A549 (cell line): ENCODE measurements at regions not wholly inside any gene's neighbourhood (a gene's known extent, or its start where the extent isn't known, plus 50 kb on each side); places are given as distances from the start of the nearest gene placed in this dataset.

Experiments used
- ATAC-seq, 2 experiments: fragments of 200-7000 bp in 1 of 2; fragments of >200 bp in 1 of 2; cut with Nextera tagmentation in 1 of 2; cut with Tn5 transposase in 1 of 2; 3 replicates each; pipeline versions ENCODE4 v1.8.0 to v1.9.1; 2018 to 2020; ENCODE audit warnings: mild to moderate bottlenecking in 1 of 2, moderate library complexity in 1 of 2
- CTCF ChIA-PET: fragments of 300-600 bp; sonication (Branson Sonifier 250); formaldehyde crosslinking; extraction: SDS; loops from one replicate; lab custom pipeline; 2021; ENCODE audit warnings: antibody characterized with exemption, inconsistent platforms; lab: Yijun Ruan, JAX
- POLR2A ChIA-PET: fragments of 350-600 bp; formaldehyde crosslinking; extraction: SDS; loops from one replicate; lab custom pipeline; 2021; ENCODE audit warnings: antibody characterized with exemption, inconsistent platforms; lab: Yijun Ruan, JAX
- DNase-seq, 2 experiments: peaks; one replicate each; pipeline versions ENCODE4 v3.0.0 to v3.0.0-alpha.2; 2011 to 2016; ENCODE audit warnings: low read depth in 1 of 2, low spot score in 1 of 2
- FAIRE-seq: peaks from 2 replicates; lab custom pipeline; 2011; peaks lifted over from hg19 to GRCh38; lab: Jason Lieb, UNC
- H3K27ac ChIP-seq, 2 experiments: fragments of >200 bp; sonication (Bioruptor Twin); formaldehyde crosslinking; 3 replicates each; pipeline ENCODE4 v1.5.1; 2016 to 2017
- H3K4me1 ChIP-seq: fragments of >200 bp; sonication (Bioruptor Twin); formaldehyde crosslinking; 3 replicates; pipeline ENCODE4 v1.6.1; 2016
- H3K4me2 ChIP-seq: fragments of >200 bp; sonication (Bioruptor Twin); formaldehyde crosslinking; 3 replicates; pipeline ENCODE4 v1.6.1; 2016
- H3K4me3 ChIP-seq: fragments of >200 bp; sonication (Bioruptor Twin); formaldehyde crosslinking; 3 replicates; pipeline ENCODE4 v1.5.1; 2016
- H3K9me3 ChIP-seq: fragments of >200 bp; sonication (Bioruptor Twin); formaldehyde crosslinking; 3 replicates; pipeline ENCODE4 v1.6.1; 2016
- BHLHE40 ChIP-seq: IDR thresholded peaks from 2 replicates; pipeline ENCODE4 v1.6.1; 2012; ENCODE audit warnings: low read depth, low read length, inconsistent platforms
- CBX2 ChIP-seq: fragments of 200-600 bp; sonication (generic); IDR thresholded peaks from 2 replicates; pipeline ENCODE4 v1.6.1; 2016; ENCODE audit warnings: low read depth, mild to moderate bottlenecking, borderline replicate concordance
- CHD4 ChIP-seq: fragments of 200-600 bp; sonication (generic); IDR thresholded peaks from 2 replicates; pipeline ENCODE4 v1.6.1; 2016; ENCODE audit warnings: antibody characterized with exemption, mild to moderate bottlenecking, borderline replicate concordance
- ESRRA ChIP-seq: fragments of 150-350 bp; IDR thresholded peaks from 2 replicates; pipeline ENCODE4 v1.6.1; 2014; ENCODE audit warnings: mild to moderate bottlenecking, low read length, borderline replicate concordance
- FOSB ChIP-seq: fragments of 250-450 bp; sonication (Bioruptor Pico); IDR thresholded peaks from 2 replicates; pipeline ENCODE4 v1.5.0; 2020; ENCODE audit warnings: mild to moderate bottlenecking, moderate library complexity
- FOSL2 ChIP-seq, 2 experiments: fragments of 450-650 bp in 1 of 2; fragments of >200 bp in 1 of 2; sonication (Bioruptor Twin) in 1 of 2; formaldehyde crosslinking; IDR thresholded peaks; 2 replicates each; pipeline versions ENCODE4 v1.5.0 to v1.6.1; 2016 to 2020; ENCODE audit warnings: mild to moderate bottlenecking in 1 of 2, moderate library complexity in 1 of 2
- HOXA7 ChIP-seq: fragments of 250-450 bp; sonication (Bioruptor Pico); IDR thresholded peaks from 2 replicates; pipeline ENCODE4 v1.5.0; 2020; ENCODE audit warnings: mild to moderate bottlenecking, moderate library complexity
- JUN ChIP-seq, 2 experiments: fragments of >200 bp; sonication (Bioruptor Twin); formaldehyde crosslinking; IDR thresholded peaks; 2 replicates in 1 of 2; 3 replicates in 1 of 2; pipeline ENCODE4 v1.6.1; 2016 to 2017
- JUNB ChIP-seq: fragments of >200 bp; sonication (Bioruptor Twin); formaldehyde crosslinking; IDR thresholded peaks from 2 replicates; pipeline ENCODE4 v1.6.1; 2016
- KDM1A ChIP-seq: fragments of 200-600 bp; sonication (generic); IDR thresholded peaks from 2 replicates; pipeline ENCODE4 v1.6.1; 2016; ENCODE audit warnings: low read depth, mild to moderate bottlenecking
- KDM5A ChIP-seq: fragments of 200-600 bp; sonication (generic); IDR thresholded peaks from 2 replicates; pipeline ENCODE4 v1.6.1; 2016; ENCODE audit warnings: antibody characterized with exemption, mild to moderate bottlenecking
- MAFK ChIP-seq: fragments of 450-650 bp; IDR thresholded peaks from 2 replicates; pipeline ENCODE4 v1.6.1; 2014; ENCODE audit not compliant: partially characterized antibody
- NFE2L2 ChIP-seq: fragments of 150-350 bp; conservative IDR thresholded peaks from 2 replicates; pipeline ENCODE4 v1.6.1; 2014; ENCODE audit warnings: low read length
- NPAS2 ChIP-seq: fragments of 250-450 bp; sonication (Bioruptor Pico); IDR thresholded peaks from 2 replicates; pipeline ENCODE4 v1.8.0; 2022; ENCODE audit warnings: mild to moderate bottlenecking, moderate library complexity, borderline replicate concordance
- POLR2A ChIP-seq: IDR thresholded peaks from 2 replicates; pipeline ENCODE4 v1.6.1; 2012; ENCODE audit warnings: mild to moderate bottlenecking, low read length
- POLR2AphosphoS2 ChIP-seq: conservative IDR thresholded peaks from 2 replicates; pipeline ENCODE4 v1.6.1; 2012; ENCODE audit warnings: low read length, improper control_type of control experiment, inconsistent platforms
- RAD21 ChIP-seq, 2 experiments: fragments of >200 bp in 1 of 2; sonication (Bioruptor Twin) in 1 of 2; formaldehyde crosslinking in 1 of 2; IDR thresholded peaks in 1 of 2; conservative IDR thresholded peaks in 1 of 2; 2 replicates in 1 of 2; 3 replicates in 1 of 2; pipeline ENCODE4 v1.6.1; 2012 to 2018; ENCODE audit warnings: inconsistent platforms in 1 of 2
- RARB ChIP-seq: fragments of 250-450 bp; sonication (Bioruptor Pico); IDR thresholded peaks from 2 replicates; pipeline ENCODE4 v1.8.0; 2021; ENCODE audit warnings: mild to moderate bottlenecking, moderate library complexity
- RCOR1 ChIP-seq: fragments of 150-350 bp; IDR thresholded peaks from 2 replicates; pipeline ENCODE4 v1.6.1; 2014; ENCODE audit warnings: antibody characterized with exemption, low read length, low read depth
- RNF2 ChIP-seq: fragments of 200-600 bp; sonication (generic); IDR thresholded peaks from 2 replicates; pipeline ENCODE4 v1.6.1; 2016; ENCODE audit warnings: low read depth, mild to moderate bottlenecking, antibody characterized with exemption, moderate library complexity, borderline replicate concordance
- SMC3 ChIP-seq: fragments of >200 bp; sonication (Bioruptor Twin); formaldehyde crosslinking; IDR thresholded peaks from 3 replicates; pipeline ENCODE4 v1.6.1; 2018; ENCODE audit warnings: inconsistent platforms
- ZC3H11A ChIP-seq: fragments of 450-650 bp; IDR thresholded peaks from 2 replicates; pipeline ENCODE4 v1.6.1; 2014; ENCODE audit warnings: antibody characterized with exemption, mild to moderate bottlenecking
- WGBS: methylation state at CpG from one replicate; pipeline ENCODE4 v1.1.6; 2017; ENCODE audit errors: missing lambda C conversion rate; 5-methylcytosine and 5-hydroxymethylcytosine counted together
- TF ChIP-seq, protein P1 (sequence below): IDR thresholded peaks from 2 replicates; pipeline ENCODE4 v1.6.1; 2012
- TF ChIP-seq, protein P2 (sequence below): fragments of 450-650 bp; IDR thresholded peaks from 2 replicates; pipeline ENCODE4 v1.6.1; 2014; ENCODE audit warnings: antibody characterized with exemption
- TF ChIP-seq, protein P3 (sequence below): IDR thresholded peaks from 2 replicates; pipeline ENCODE4 v1.6.1; 2012
- TF ChIP-seq, protein P4 (sequence below): fragments of 150-350 bp; IDR thresholded peaks from 2 replicates; pipeline ENCODE4 v1.6.1; 2014; ENCODE audit warnings: low read depth, mild to moderate bottlenecking, low read length
- TF ChIP-seq, protein P5 (sequence below): fragments of 250-450 bp; sonication (Bioruptor Pico); IDR thresholded peaks from 2 replicates; pipeline ENCODE4 v1.5.0; 2020; ENCODE audit warnings: low read depth, mild to moderate bottlenecking, moderate library complexity

DNA sequence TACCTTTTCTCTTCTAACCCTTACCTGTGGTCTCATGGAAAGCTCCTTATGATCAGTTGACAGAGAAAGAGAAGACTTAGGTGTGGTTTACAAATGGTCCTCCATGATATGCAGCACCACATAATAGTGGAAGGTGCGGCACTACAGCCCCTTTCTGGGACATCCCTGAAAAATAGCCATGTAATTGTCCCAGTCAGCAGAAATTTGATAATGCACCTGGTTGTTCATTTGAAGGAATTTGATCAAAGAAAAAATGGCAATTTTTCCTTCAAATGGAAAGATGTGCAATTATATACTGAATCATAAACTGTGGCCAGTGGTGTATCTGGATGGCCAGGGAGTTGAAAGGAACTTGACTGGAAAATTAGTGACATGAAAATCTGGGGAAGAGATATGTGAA, 293.6 kb upstream of the PCDH20 start:
- Histone ChIP-seq H3K9me3 (no peaks in the 10 kb centered on the region), H3K27ac (no peak overlapping the region), H3K4me2 (no peak overlapping the region), H3K4me1 (no peaks in the 10 kb centered on the region), H3K4me3 (no peak overlapping the region)
- DNase-seq (no peak), FAIRE-seq (no peak), ATAC-seq (no peak)
- ChIA-PET POLR2A (no interaction called here), CTCF (no interaction called here)
- WGBS = 9% methylated on average over 1 of the region's 1 CpG
- TF ChIP-seq RAD21 (conservative IDR thresholded peaks at IDR 0.05 in 1 of 2, IDR thresholded peaks at IDR 0.05 in 1 of 2) (no peak), ESRRA (no peak), KDM1A (no peak), MAFK (peak; percentile 45)
- TF ChIP-seq, protein P1, sequence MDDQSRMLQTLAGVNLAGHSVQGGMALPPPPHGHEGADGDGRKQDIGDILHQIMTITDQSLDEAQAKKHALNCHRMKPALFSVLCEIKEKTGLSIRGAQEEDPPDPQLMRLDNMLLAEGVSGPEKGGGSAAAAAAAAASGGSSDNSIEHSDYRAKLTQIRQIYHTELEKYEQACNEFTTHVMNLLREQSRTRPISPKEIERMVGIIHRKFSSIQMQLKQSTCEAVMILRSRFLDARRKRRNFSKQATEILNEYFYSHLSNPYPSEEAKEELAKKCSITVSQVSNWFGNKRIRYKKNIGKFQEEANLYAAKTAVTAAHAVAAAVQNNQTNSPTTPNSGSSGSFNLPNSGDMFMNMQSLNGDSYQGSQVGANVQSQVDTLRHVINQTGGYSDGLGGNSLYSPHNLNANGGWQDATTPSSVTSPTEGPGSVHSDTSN = no peak

DNA sequence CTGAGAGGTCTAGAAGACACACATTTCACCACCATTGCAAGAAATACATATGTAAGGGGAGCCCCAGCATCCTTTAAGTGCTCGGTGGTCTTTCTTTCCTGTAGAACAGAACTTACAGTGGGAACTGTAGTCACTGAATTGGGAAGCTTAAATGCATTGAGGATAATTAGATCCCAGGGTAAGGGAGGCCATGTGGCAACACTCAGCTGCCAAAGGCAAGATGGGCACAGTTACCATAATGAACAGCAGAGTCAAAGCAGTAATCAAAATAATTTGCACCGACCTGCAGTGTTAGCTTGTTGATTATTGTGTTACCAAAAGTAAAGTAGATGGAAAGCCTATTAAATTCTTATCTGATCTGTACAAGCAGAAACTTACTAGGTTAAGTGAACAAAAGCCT, 291.2 kb upstream of the PCDH20 start:
- CTCF ChIA-PET = interaction anchor here (0.8 kb wide), 1 partner anchor 20 kb away, joined by 3 read pairs; no protein-coding TSS in a partner anchor
- H3K4me3 ChIP-seq = no peak overlapping the region
- POLR2A ChIA-PET = no interaction called here
- no peak for ATAC-seq
- no peak for FAIRE-seq
- H3K27ac ChIP-seq = no peak overlapping the region
- 3% methylated on average over 2 of the region's 2 CpGs for WGBS
- H3K4me1 ChIP-seq = no peaks in the 10 kb centered on the region
- no peak for DNase-seq
- no peaks in the 10 kb centered on the region for H3K9me3 ChIP-seq
- no peak overlapping the region for H3K4me2 ChIP-seq
- TF ChIP-seq ZC3H11A (no peak), FOSL2 (IDR thresholded peaks at IDR 0.05) (no peak), FOSL2 (CRISPR knock-in tag; IDR thresholded peaks at IDR 0.05) (no peak), RAD21 (conservative IDR thresholded peaks at IDR 0.05 in 1 of 2, IDR thresholded peaks at IDR 0.05 in 1 of 2) (no peak), NFE2L2 (no peak), CHD4 (no peak), RCOR1 (no peak), MAFK (no peak), HOXA7 (CRISPR knock-in tag) (no peak), JUN (IDR thresholded peaks at IDR 0.05) (no peak)
- TF ChIP-seq, protein P2, sequence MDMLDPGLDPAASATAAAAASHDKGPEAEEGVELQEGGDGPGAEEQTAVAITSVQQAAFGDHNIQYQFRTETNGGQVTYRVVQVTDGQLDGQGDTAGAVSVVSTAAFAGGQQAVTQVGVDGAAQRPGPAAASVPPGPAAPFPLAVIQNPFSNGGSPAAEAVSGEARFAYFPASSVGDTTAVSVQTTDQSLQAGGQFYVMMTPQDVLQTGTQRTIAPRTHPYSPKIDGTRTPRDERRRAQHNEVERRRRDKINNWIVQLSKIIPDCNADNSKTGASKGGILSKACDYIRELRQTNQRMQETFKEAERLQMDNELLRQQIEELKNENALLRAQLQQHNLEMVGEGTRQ = no peak
- TF ChIP-seq, protein P3, sequence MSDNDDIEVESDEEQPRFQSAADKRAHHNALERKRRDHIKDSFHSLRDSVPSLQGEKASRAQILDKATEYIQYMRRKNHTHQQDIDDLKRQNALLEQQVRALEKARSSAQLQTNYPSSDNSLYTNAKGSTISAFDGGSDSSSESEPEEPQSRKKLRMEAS = no peak

DNA sequence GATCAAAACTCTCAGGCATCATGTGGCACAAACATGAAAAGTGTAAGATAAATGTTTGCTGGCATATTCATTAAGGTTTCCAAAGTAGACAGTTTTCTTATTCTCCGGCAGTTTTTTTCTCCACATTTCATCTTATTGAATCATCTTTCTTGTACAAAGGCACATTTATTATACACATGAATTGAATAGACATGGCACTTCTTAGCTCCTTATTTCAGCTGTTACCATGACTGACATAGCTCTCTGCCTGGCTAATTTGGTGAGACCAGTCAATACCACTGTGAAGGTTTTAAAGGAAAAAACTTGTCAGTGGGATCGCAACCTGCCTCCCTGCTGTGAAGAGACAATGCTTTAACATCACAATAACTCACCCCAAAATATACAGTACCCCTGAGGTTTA, 285.0 kb upstream of the PCDH20 start:
- Histone ChIP-seq H3K27ac (no peak overlapping the region), H3K9me3 (no peaks in the 10 kb centered on the region), H3K4me2 (no peak overlapping the region), H3K4me3 (no peak overlapping the region), H3K4me1 (no peaks in the 10 kb centered on the region)
- ATAC-seq (no peak), DNase-seq (no peak), FAIRE-seq (no peak)
- TF ChIP-seq BHLHE40 (no peak), POLR2A (no peak)
- POLR2A ChIA-PET = no interaction called here
- CTCF ChIA-PET = no interaction called here
- WGBS = 43% methylated on average over 2 of the region's 2 CpGs

DNA sequence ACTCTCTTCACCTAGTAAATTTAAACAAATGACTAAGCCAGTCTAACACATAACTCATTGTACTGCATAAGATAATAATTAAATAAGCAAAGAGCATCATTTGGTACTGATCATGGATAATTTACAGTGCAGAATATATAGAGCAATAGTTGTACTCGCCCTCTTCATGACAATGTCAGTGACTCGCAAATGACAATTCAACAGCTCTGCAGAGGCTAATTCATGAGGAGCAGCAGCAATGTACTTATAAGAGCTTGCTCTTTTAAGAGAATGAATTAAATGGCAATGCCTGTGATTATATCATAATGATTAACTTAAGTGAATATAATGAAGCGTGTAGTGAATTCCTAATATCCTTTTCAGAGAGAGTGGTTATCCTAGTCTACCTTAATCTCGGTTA, 284.5 kb upstream of the PCDH20 start:
- H3K4me1 ChIP-seq = no peaks in the 10 kb centered on the region
- WGBS = 20% methylated on average over 4 of the region's 4 CpGs
- no peak overlapping the region for H3K4me2 ChIP-seq
- no peaks in the 10 kb centered on the region for H3K9me3 ChIP-seq
- FAIRE-seq (no peak), ATAC-seq (no peak), DNase-seq (no peak)
- no peak for TF ChIP-seq MAFK
- no peak for TF ChIP-seq RARB (CRISPR knock-in tag)
- TF ChIP-seq SMC3 = no peak
- no peak for TF ChIP-seq NPAS2
- TF ChIP-seq POLR2AphosphoS2 = no peak
- TF ChIP-seq FOSB (CRISPR knock-in tag) = no peak
- no peak for TF ChIP-seq RNF2
- no peak for TF ChIP-seq POLR2A
- TF ChIP-seq, protein P4, sequence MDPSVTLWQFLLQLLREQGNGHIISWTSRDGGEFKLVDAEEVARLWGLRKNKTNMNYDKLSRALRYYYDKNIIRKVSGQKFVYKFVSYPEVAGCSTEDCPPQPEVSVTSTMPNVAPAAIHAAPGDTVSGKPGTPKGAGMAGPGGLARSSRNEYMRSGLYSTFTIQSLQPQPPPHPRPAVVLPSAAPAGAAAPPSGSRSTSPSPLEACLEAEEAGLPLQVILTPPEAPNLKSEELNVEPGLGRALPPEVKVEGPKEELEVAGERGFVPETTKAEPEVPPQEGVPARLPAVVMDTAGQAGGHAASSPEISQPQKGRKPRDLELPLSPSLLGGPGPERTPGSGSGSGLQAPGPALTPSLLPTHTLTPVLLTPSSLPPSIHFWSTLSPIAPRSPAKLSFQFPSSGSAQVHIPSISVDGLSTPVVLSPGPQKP = no peak
- TF ChIP-seq, protein P5, sequence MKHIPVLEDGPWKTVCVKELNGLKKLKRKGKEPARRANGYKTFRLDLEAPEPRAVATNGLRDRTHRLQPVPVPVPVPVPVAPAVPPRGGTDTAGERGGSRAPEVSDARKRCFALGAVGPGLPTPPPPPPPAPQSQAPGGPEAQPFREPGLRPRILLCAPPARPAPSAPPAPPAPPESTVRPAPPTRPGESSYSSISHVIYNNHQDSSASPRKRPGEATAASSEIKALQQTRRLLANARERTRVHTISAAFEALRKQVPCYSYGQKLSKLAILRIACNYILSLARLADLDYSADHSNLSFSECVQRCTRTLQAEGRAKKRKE = no peak
- no peak for TF ChIP-seq CHD4
- TF ChIP-seq JUNB = no peak
- no peak for TF ChIP-seq CBX2
- TF ChIP-seq ZC3H11A = no peak
- no peak for TF ChIP-seq KDM5A
- no peak overlapping the region for H3K4me3 ChIP-seq
- ChIA-PET CTCF (no interaction called here), POLR2A (no interaction called here)
- H3K27ac ChIP-seq = no peak overlapping the region
